ENCODE measurements at regions not wholly inside any gene's neighbourhood (a gene's known extent, or its start where the extent isn't known, plus 50 kb on each side); places are given as distances from the start of the nearest gene placed in this dataset.

DNA sequence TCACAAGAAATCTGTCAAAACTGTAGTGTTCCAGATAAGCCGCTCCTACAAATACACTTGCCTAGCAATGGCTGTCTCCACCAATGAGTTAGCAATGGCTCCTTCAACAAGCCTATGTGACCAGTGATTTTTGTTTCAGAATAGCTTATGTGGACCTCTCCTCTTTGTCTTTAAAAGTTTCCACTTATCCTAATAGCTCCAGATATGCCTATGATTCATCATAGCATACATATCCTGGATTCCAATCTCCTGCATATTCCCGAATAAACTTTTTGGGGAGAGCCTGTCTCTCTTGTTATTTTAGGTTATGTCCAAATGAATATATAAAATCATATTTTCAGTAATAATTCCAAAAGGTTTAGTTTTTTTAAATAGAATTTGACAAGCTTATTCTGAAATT lies 510.6 kb downstream of the ARL4A start:
- H2AFZ ChIP-seq (ENCODE audit: low read depth, low read length), result no peak overlapping the region
- no peak overlapping the region for H3K4me3 ChIP-seq (ENCODE audit: low read depth in 1 of 2, low read length in 2 of 2)
- no peaks in the 10 kb centered on the region for H3K4me1 ChIP-seq (ENCODE audit: insufficient read depth, low read length)
- TF ChIP-seq, protein P1, sequence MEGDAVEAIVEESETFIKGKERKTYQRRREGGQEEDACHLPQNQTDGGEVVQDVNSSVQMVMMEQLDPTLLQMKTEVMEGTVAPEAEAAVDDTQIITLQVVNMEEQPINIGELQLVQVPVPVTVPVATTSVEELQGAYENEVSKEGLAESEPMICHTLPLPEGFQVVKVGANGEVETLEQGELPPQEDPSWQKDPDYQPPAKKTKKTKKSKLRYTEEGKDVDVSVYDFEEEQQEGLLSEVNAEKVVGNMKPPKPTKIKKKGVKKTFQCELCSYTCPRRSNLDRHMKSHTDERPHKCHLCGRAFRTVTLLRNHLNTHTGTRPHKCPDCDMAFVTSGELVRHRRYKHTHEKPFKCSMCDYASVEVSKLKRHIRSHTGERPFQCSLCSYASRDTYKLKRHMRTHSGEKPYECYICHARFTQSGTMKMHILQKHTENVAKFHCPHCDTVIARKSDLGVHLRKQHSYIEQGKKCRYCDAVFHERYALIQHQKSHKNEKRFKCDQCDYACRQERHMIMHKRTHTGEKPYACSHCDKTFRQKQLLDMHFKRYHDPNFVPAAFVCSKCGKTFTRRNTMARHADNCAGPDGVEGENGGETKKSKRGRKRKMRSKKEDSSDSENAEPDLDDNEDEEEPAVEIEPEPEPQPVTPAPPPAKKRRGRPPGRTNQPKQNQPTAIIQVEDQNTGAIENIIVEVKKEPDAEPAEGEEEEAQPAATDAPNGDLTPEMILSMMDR (IDR thresholded peaks at IDR 0.05; ENCODE audit: borderline replicate concordance, extremely low read depth, low read length, poor library complexity, severe bottlenecking), result no peak
- no peak for TF ChIP-seq EZH2 (IDR thresholded peaks at IDR 0.05; ENCODE audit: borderline replicate concordance, low read depth, low read length, severe bottlenecking)
- ATAC-seq (ENCODE audit: insufficient read depth, low read depth) (no peak), DNase-seq (no peak)
- H3K36me3 ChIP-seq (ENCODE audit: insufficient read depth, low read length), result no peaks in the 10 kb centered on the region
- H3K9ac ChIP-seq (ENCODE audit: low read depth, low read length), result no peak overlapping the region
- no peak overlapping the region for H3K4me2 ChIP-seq (ENCODE audit: insufficient read depth, low read length)
- H3K9me3 ChIP-seq (ENCODE audit: insufficient read depth, low read length, severe bottlenecking), result no peaks in the 10 kb centered on the region
- no peaks in the 10 kb centered on the region for H4K20me1 ChIP-seq (ENCODE audit: insufficient read depth, low read length)
- no peak overlapping the region for H3K27ac ChIP-seq (ENCODE audit: low read length)
- H3K27me3 ChIP-seq (ENCODE audit: insufficient read depth, low read length, poor library complexity), result no peaks in the 10 kb centered on the region
- no peaks in the 10 kb centered on the region for H3K79me2 ChIP-seq (ENCODE audit: insufficient read depth, low read length)

GRCh38 chr7:13198727-13199126 lies 511.3 kb downstream of the ARL4A start:
- H3K9ac ChIP-seq (ENCODE audit: low read depth, low read length), result no peak overlapping the region
- no peak for DNase-seq
- no peak overlapping the region for H3K4me3 ChIP-seq (ENCODE audit: low read depth in 1 of 2, low read length in 2 of 2)
- TF ChIP-seq EZH2 (IDR thresholded peaks at IDR 0.05; ENCODE audit: borderline replicate concordance, low read depth, low read length, severe bottlenecking), result no peak
- TF ChIP-seq, protein P1 (IDR thresholded peaks at IDR 0.05; ENCODE audit: borderline replicate concordance, extremely low read depth, low read length, poor library complexity, severe bottlenecking), result no peak
- H3K4me2 ChIP-seq (ENCODE audit: insufficient read depth, low read length), result no peak overlapping the region
- H3K9me3 ChIP-seq (ENCODE audit: insufficient read depth, low read length, severe bottlenecking), result no peaks in the 10 kb centered on the region
- H3K79me2 ChIP-seq (ENCODE audit: insufficient read depth, low read length), result no peaks in the 10 kb centered on the region
- H3K27me3 ChIP-seq (ENCODE audit: insufficient read depth, low read length, poor library complexity), result no peaks in the 10 kb centered on the region
- no peaks in the 10 kb centered on the region for H3K4me1 ChIP-seq (ENCODE audit: insufficient read depth, low read length)
- no peaks in the 10 kb centered on the region for H3K36me3 ChIP-seq (ENCODE audit: insufficient read depth, low read length)
- ATAC-seq (ENCODE audit: insufficient read depth, low read depth), result no peak
- H2AFZ ChIP-seq (ENCODE audit: low read depth, low read length), result no peak overlapping the region
- H3K27ac ChIP-seq (ENCODE audit: low read length), result no peak overlapping the region
- no peaks in the 10 kb centered on the region for H4K20me1 ChIP-seq (ENCODE audit: insufficient read depth, low read length)

DNA sequence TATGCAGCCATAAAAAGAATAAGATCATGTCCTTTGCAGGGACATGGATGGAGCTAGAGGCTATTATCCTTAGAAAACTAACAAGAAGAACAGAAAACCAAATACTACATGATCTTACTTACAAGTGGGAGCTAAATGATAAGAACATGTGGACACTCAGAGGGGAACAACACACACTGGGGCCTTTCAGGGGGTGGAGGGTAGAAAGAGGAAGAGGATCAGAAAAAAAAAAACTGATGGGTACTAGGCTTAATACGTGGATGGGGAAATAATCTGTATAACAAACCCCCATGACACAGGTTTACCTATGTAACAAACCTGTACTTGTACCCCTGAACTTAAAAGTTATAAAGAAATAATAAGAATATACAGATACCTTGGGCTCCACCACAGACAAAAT lies 514.2 kb downstream of the ARL4A start:
- H3K9ac ChIP-seq (ENCODE audit: low read depth, low read length), result no peak overlapping the region
- DNase-seq, result no peak
- ATAC-seq (ENCODE audit: insufficient read depth, low read depth), result no peak
- H2AFZ ChIP-seq (ENCODE audit: low read depth, low read length), result no peak overlapping the region
- TF ChIP-seq, protein P1 (IDR thresholded peaks at IDR 0.05; ENCODE audit: borderline replicate concordance, extremely low read depth, low read length, poor library complexity, severe bottlenecking), result no peak
- TF ChIP-seq EZH2 (IDR thresholded peaks at IDR 0.05; ENCODE audit: borderline replicate concordance, low read depth, low read length, severe bottlenecking), result no peak
- H3K79me2 ChIP-seq (ENCODE audit: insufficient read depth, low read length), result no peaks in the 10 kb centered on the region
- H3K4me3 ChIP-seq (ENCODE audit: low read depth in 1 of 2, low read length in 2 of 2), result no peak overlapping the region
- no peak overlapping the region for H3K27ac ChIP-seq (ENCODE audit: low read length)
- H3K4me1 ChIP-seq (ENCODE audit: insufficient read depth, low read length), result no peaks in the 10 kb centered on the region
- H3K27me3 ChIP-seq (ENCODE audit: insufficient read depth, low read length, poor library complexity), result no peaks in the 10 kb centered on the region
- no peak overlapping the region for H3K4me2 ChIP-seq (ENCODE audit: insufficient read depth, low read length)
- no peaks in the 10 kb centered on the region for H4K20me1 ChIP-seq (ENCODE audit: insufficient read depth, low read length)
- no peaks in the 10 kb centered on the region for H3K9me3 ChIP-seq (ENCODE audit: insufficient read depth, low read length, severe bottlenecking)
- H3K36me3 ChIP-seq (ENCODE audit: insufficient read depth, low read length), result no peaks in the 10 kb centered on the region

GRCh38 chr7:13217768-13218167 lies 530.3 kb downstream of the ARL4A start:
- H2AFZ ChIP-seq (ENCODE audit: low read depth, low read length), result no peak overlapping the region
- no peak overlapping the region for H3K9ac ChIP-seq (ENCODE audit: low read depth, low read length)
- no peak overlapping the region for H3K27ac ChIP-seq (ENCODE audit: low read length)
- DNase-seq (no peak), ATAC-seq (ENCODE audit: insufficient read depth, low read depth) (no peak)
- TF ChIP-seq, protein P1 (IDR thresholded peaks at IDR 0.05; ENCODE audit: borderline replicate concordance, extremely low read depth, low read length, poor library complexity, severe bottlenecking), result no peak
- no peak for TF ChIP-seq EZH2 (IDR thresholded peaks at IDR 0.05; ENCODE audit: borderline replicate concordance, low read depth, low read length, severe bottlenecking)
- no peak overlapping the region for H3K4me2 ChIP-seq (ENCODE audit: insufficient read depth, low read length)
- H3K36me3 ChIP-seq (ENCODE audit: insufficient read depth, low read length), result no peaks in the 10 kb centered on the region
- no peaks in the 10 kb centered on the region for H4K20me1 ChIP-seq (ENCODE audit: insufficient read depth, low read length)
- no peak overlapping the region for H3K4me3 ChIP-seq (ENCODE audit: low read depth in 1 of 2, low read length in 2 of 2)
- no peaks in the 10 kb centered on the region for H3K9me3 ChIP-seq (ENCODE audit: insufficient read depth, low read length, severe bottlenecking)
- H3K79me2 ChIP-seq (ENCODE audit: insufficient read depth, low read length), result no peaks in the 10 kb centered on the region
- H3K4me1 ChIP-seq (ENCODE audit: insufficient read depth, low read length), result no peaks in the 10 kb centered on the region
- no peaks in the 10 kb centered on the region for H3K27me3 ChIP-seq (ENCODE audit: insufficient read depth, low read length, poor library complexity)

Data from DND-41 (cell line).